GM12878 (cell line): ENCODE measurements at regions not wholly inside any gene's neighbourhood (a gene's known extent, or its start where the extent isn't known, plus 50 kb on each side); places are given as distances from the start of the nearest gene placed in this dataset.

Experiments used
- ATAC-seq: fragments of 200-7000 bp; cut with Tn5 transposase; 3 replicates; pipeline ENCODE4 v1.9.1; 2020; ENCODE audit warnings: mild to moderate bottlenecking, moderate library complexity
- BruUV-seq: library from RNA; stranded (reverse); fragments of 400-500 nt; replicated peaks from 2 replicates; lab custom pipeline; 2021; lab: Mats Ljungman, UMichigan
- CTCF ChIA-PET: fragments of 300-600 bp; sonication (Branson Sonifier 250); formaldehyde crosslinking; extraction: SDS; loops from one replicate; lab custom pipeline; 2021; ENCODE audit warnings: inconsistent platforms; lab: Yijun Ruan, JAX
- POLR2A ChIA-PET: fragments of 350-600 bp; formaldehyde crosslinking; extraction: SDS; loops from one replicate; lab custom pipeline; 2021; ENCODE audit warnings: inconsistent platforms; lab: Charles Lee
- RAD21 ChIA-PET: fragments of 300-600 bp; sonication (Branson Sonifier 250); formaldehyde crosslinking; loops from one replicate; lab custom pipeline; 2023; ENCODE audit warnings: antibody characterized with exemption; ENCODE audit not compliant: unreplicated experiment; lab: Charles Lee
- SMC1A ChIA-PET: fragments of 300-600 bp; sonication (Branson Sonifier 250); formaldehyde crosslinking; loops from one replicate; lab custom pipeline; 2023; ENCODE audit not compliant: unreplicated experiment, uncharacterized antibody; lab: Charles Lee
- DNase-seq: peaks from one replicate; pipeline ENCODE4 v3.0.0-alpha.2; 2011; ENCODE audit warnings: low read depth, low spot score
- FAIRE-seq: peaks from 3 replicates; lab custom pipeline; 2011; peaks lifted over from hg19 to GRCh38; lab: Jason Lieb, UNC
- H2AFZ ChIP-seq: 2 replicates; pipeline ENCODE4 v1.6.0; 2011; ENCODE audit warnings: low read depth, low read length, control low read depth; ENCODE audit not compliant: control insufficient read depth
- H3K27ac ChIP-seq: 2 replicates; pipeline ENCODE4 v1.5.1; 2011; ENCODE audit warnings: control low read depth; ENCODE audit not compliant: control insufficient read depth, insufficient read depth
- H3K27me3 ChIP-seq, 2 experiments: replicated peaks in 1 of 2; 2 replicates each; pipeline versions ENCODE4 v1.6.0 to v1.6.1; 2011; ENCODE audit warnings: low read length in 1 of 2; ENCODE audit not compliant: control insufficient read depth in 2 of 2, insufficient read depth in 2 of 2
- H3K36me3 ChIP-seq, 2 experiments: 2 replicates each; pipeline ENCODE4 v1.5.1; 2011; ENCODE audit warnings: low read length in 1 of 2; ENCODE audit not compliant: control insufficient read depth in 2 of 2, insufficient read depth in 2 of 2
- H3K4me1 ChIP-seq: 2 replicates; pipeline ENCODE4 v1.6.1; 2011; ENCODE audit warnings: mild to moderate bottlenecking, low read length, moderate library complexity, mixed read lengths; ENCODE audit not compliant: control insufficient read depth, insufficient read depth
- H3K4me2 ChIP-seq: 2 replicates; pipeline ENCODE4 v1.6.0; 2011; ENCODE audit warnings: control low read depth; ENCODE audit not compliant: control insufficient read depth, insufficient read depth
- H3K4me3 ChIP-seq: fragments of 200-600 bp; sonication (generic); 2 replicates; pipeline ENCODE4 v1.5.1; 2016
- H3K79me2 ChIP-seq: 2 replicates; pipeline ENCODE4 v1.6.0; 2011; ENCODE audit warnings: low read length; ENCODE audit not compliant: control insufficient read depth, insufficient read depth
- H3K9ac ChIP-seq: 2 replicates; pipeline ENCODE4 v1.8.0; 2011; ENCODE audit warnings: low read length, control low read depth, mixed read lengths; ENCODE audit not compliant: control insufficient read depth, insufficient read depth
- H3K9me3 ChIP-seq: replicated peaks from 3 replicates; pipeline ENCODE4 v1.5.1; 2011; ENCODE audit warnings: mild to moderate bottlenecking, low read length; ENCODE audit not compliant: control insufficient read depth, insufficient read depth
- H4K20me1 ChIP-seq: 2 replicates; pipeline ENCODE4 v1.6.0; 2011; ENCODE audit not compliant: control insufficient read depth, insufficient read depth
- ATF2 ChIP-seq: IDR thresholded peaks from 2 replicates; pipeline ENCODE4 v1.6.1; 2012; ENCODE audit warnings: low read length, inconsistent platforms
- CTCF ChIP-seq, 3 experiments: IDR thresholded peaks in 2 of 3; conservative IDR thresholded peaks in 1 of 3; 2 replicates each; pipeline ENCODE4 v1.5.1; 2011; ENCODE audit warnings: low read depth in 3 of 3, low read length in 3 of 3, mild to moderate bottlenecking in 3 of 3, control low read depth in 2 of 3, moderate library complexity in 2 of 3, inconsistent platforms in 1 of 3, mixed read lengths in 1 of 3; ENCODE audit not compliant: control insufficient read depth in 2 of 3, insufficient read depth in 1 of 3; ENCODE audit errors: extremely low read depth in 1 of 3
- MEF2A ChIP-seq: IDR thresholded peaks from 2 replicates; pipeline ENCODE4 v1.6.1; 2011; ENCODE audit warnings: low read depth, mild to moderate bottlenecking, low read length, moderate library complexity; ENCODE audit not compliant: insufficient read depth
- MTA2 ChIP-seq: fragments of 450-650 bp; IDR thresholded peaks from 2 replicates; pipeline ENCODE4 v1.6.1; 2016; ENCODE audit warnings: low read depth, mild to moderate bottlenecking, moderate library complexity
- NFIC ChIP-seq: IDR thresholded peaks from 2 replicates; pipeline ENCODE4 v1.6.1; 2012; ENCODE audit warnings: low read depth, mild to moderate bottlenecking, inconsistent platforms, low read length, moderate library complexity
- NFXL1 ChIP-seq: fragments of 450-650 bp; IDR thresholded peaks from 2 replicates; pipeline ENCODE4 v1.6.1; 2017; ENCODE audit warnings: antibody characterized with exemption, mild to moderate bottlenecking, borderline replicate concordance
- NFYB ChIP-seq: IDR thresholded peaks from 2 replicates; pipeline ENCODE4 v1.6.1; 2011; ENCODE audit warnings: low read depth, mild to moderate bottlenecking, low read length, improper control_type of control experiment, moderate library complexity; ENCODE audit not compliant: insufficient read depth
- NR2C1 ChIP-seq: fragments of 450-650 bp; IDR thresholded peaks from 2 replicates; pipeline ENCODE4 v1.6.1; 2017; ENCODE audit warnings: antibody characterized with exemption, mild to moderate bottlenecking, moderate library complexity
- PAX8 ChIP-seq: fragments of 450-650 bp; IDR thresholded peaks from 2 replicates; pipeline ENCODE4 v1.6.1; 2017; ENCODE audit warnings: mild to moderate bottlenecking, moderate library complexity
- POLR2AphosphoS2 ChIP-seq: IDR thresholded peaks from 2 replicates; pipeline ENCODE4 v1.6.1; 2011; ENCODE audit warnings: low read depth, mild to moderate bottlenecking, low read length, improper control_type of control experiment, moderate library complexity
- POU2F2 ChIP-seq: IDR thresholded peaks from 3 replicates; pipeline ENCODE4 v1.6.1; 2011; ENCODE audit warnings: low read depth, mild to moderate bottlenecking, low read length, borderline replicate concordance
- RCOR1 ChIP-seq: conservative IDR thresholded peaks from 2 replicates; pipeline ENCODE4 v1.6.1; 2012; ENCODE audit warnings: low read depth, low read length, improper control_type of control experiment
- SMARCA5 ChIP-seq: fragments of 450-650 bp; IDR thresholded peaks from 2 replicates; pipeline ENCODE4 v1.6.1; 2017; ENCODE audit warnings: mild to moderate bottlenecking
- SMC3 ChIP-seq: IDR thresholded peaks from 2 replicates; pipeline ENCODE4 v1.6.1; 2011; ENCODE audit warnings: low read length, improper control_type of control experiment, borderline replicate concordance
- SUPT20H ChIP-seq: IDR thresholded peaks from 2 replicates; pipeline ENCODE4 v1.6.1; 2011; ENCODE audit warnings: low read depth, mild to moderate bottlenecking, low read length, moderate library complexity, borderline replicate concordance; ENCODE audit not compliant: control insufficient read depth
- ZBTB11 ChIP-seq: fragments of 450-650 bp; formaldehyde crosslinking; IDR thresholded peaks from 2 replicates; pipeline ENCODE4 v1.5.0; 2022; ENCODE audit warnings: mild to moderate bottlenecking, missing genetic modification characterization
- in situ Hi-C: fragments of 300-500 bp; cut with MboI; formaldehyde crosslinking; loops from 9 replicates; pipeline ENCODE4 v1.14.3; 2018; ENCODE audit warnings: mixed read lengths
- intact Hi-C: fragments of 100-400 bp; cut with micrococcal nuclease; formaldehyde crosslinking; loops from one replicate; pipeline ENCODE4 v1.14.2; 2022; ENCODE audit not compliant: unreplicated experiment

DNA sequence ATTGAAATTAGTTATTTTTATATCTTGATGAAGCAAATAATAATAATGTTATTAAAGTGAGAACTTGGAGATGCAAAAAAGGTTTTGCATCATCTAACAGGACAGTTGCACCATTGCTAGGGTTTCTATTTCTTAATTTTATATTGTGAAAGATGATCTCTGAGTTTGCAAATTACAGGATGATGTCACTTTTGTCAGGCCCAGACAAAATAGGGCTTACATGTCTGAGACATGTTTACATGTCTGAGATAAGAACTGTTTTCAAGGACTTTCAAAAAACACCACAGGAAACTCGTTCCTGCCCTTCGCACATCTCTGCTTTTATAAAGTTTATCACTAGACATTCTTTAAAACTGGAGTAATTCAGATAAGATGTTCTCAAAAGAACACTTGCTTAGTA, 1075.8 kb upstream of the MANEA start (continued):
- no peak for TF ChIP-seq POU2F2
- TF ChIP-seq CTCF (IDR thresholded peaks at IDR 0.05 in 2 of 3, conservative IDR thresholded peaks at IDR 0.05 in 1 of 3; ENCODE audit: control insufficient read depth in 2 of 3, extremely low read depth in 1 of 3, insufficient read depth in 1 of 3, low read depth in 3 of 3, low read length in 3 of 3) = no peak
- no peak for TF ChIP-seq ZBTB11 (CRISPR knock-in tag)
- no peak for TF ChIP-seq POLR2AphosphoS2
- no peak for TF ChIP-seq NFXL1

- Histone ChIP-seq H3K9me3 (no peaks in the 10 kb centered on the region), H3K27me3 (no peaks in the 10 kb centered on the region), H2AFZ (no peak overlapping the region), H3K4me2 (no peak overlapping the region), H3K36me3 (no peaks in the 10 kb centered on the region), H3K9ac (no peak overlapping the region), H4K20me1 (no peaks in the 10 kb centered on the region), H3K4me1 (no peaks in the 10 kb centered on the region), H3K4me3 (no peak overlapping the region), H3K79me2 (no peaks in the 10 kb centered on the region), H3K27ac (no peak overlapping the region)
- ChIA-PET SMC1A (no interaction called here), CTCF (no interaction called here), POLR2A (no interaction called here), RAD21 (no interaction called here)
- in situ Hi-C loops (no loop called here), intact Hi-C loops (no loop called here)
- no peak for ATAC-seq
- no peak for FAIRE-seq
- no peak for DNase-seq
- no TSS peak for BruUV-seq
- TF ChIP-seq NR2C1 (no peak), SMC3 (no peak), MEF2A (no peak), NFYB (no peak), SMARCA5 (no peak), SUPT20H (no peak), RCOR1 (no peak), MTA2 (no peak), ATF2 (no peak), PAX8 (no peak), NFIC (no peak)
Observed at GRCh38 chr6:94498099-94498498, 1078.7 kb upstream of the EPHA7 start.
